ENCODE measurements at regions not wholly inside any gene's neighbourhood (a gene's known extent, or its start where the extent isn't known, plus 50 kb on each side); places are given as distances from the start of the nearest gene placed in this dataset.

DNA sequence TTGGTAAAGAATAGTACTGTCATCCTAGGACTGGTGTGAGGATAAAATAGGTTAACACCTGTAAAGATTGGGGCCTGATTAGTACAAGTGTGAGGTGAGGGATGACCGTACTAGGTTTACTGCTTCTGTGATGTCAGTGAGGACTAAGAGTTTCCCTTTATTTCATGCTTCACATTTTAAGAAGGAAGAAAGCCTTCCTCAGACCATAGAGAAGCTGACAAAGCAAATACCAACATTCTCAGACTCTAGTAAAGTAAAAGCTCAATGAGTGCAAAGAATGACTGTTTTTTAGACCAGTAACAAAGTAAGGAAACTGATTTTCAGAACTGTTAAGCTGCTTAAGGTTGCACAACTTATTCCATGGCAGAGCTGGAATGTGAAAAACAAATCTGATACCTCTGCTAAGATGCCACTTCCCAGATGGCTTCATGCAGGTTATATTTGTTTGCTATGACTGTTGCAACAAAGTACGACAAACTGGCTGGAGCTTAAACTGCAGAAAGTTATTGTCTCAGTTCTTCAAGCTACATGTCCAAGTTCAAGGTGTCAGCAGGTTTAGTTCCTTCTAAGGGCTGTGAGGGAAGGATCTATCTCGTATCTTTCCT lies 354.9 kb downstream of the RSL24D1 start:
- Histone ChIP-seq H3K36me3 (ENCODE audit: control insufficient read depth in 2 of 2, extremely low read depth in 1 of 2, insufficient read depth in 1 of 2, low read length in 1 of 2) (no peaks in the 10 kb centered on the region), H3K4me1 (ENCODE audit: control insufficient read depth in 1 of 2, extremely low read depth in 1 of 2, insufficient read depth in 2 of 2, low read length in 2 of 2) (no peaks in the 10 kb centered on the region), H3K27me3 (replicated peaks in 1 of 2; ENCODE audit: control insufficient read depth in 2 of 2, extremely low read depth in 1 of 2, insufficient read depth in 2 of 2, low read length in 1 of 2) (no peaks in the 10 kb centered on the region), H3K27ac (ENCODE audit: low read length) (no peak overlapping the region), H3K9me3 (no peaks in the 10 kb centered on the region), H3K4me3 (ENCODE audit: control insufficient read depth in 1 of 2, extremely low read depth in 1 of 2, low read length in 1 of 2) (no peak overlapping the region)
- DNase-seq (no peak), ATAC-seq (replicated peaks in 1 of 4) (no peak)
- CTCF ChIA-PET: no interaction called here
- peaks cover 0 to 2% of the 10 kb centered on the region in 2 donors for H3K27me3 Mint-ChIP-seq
- POLR2A ChIA-PET: no interaction called here
- WGBS (ENCODE audit: insufficient coverage): 90% methylated on average over 1 of the region's 3 CpGs
- no peaks in the 10 kb centered on the region for H3K9me3 Mint-ChIP-seq
- no peak overlapping the region for H3K27ac Mint-ChIP-seq
- H3K36me3 Mint-ChIP-seq: no peaks in the 10 kb centered on the region
- no peaks in the 10 kb centered on the region for H3K4me1 Mint-ChIP-seq
- no peak overlapping the region for H3K4me3 Mint-ChIP-seq

- H3K27me3 Mint-ChIP-seq: peaks cover 0 to 2% of the 10 kb centered on the region in 2 donors
- H3K4me3 Mint-ChIP-seq: no peak overlapping the region
- H3K9me3 Mint-ChIP-seq: no peaks in the 10 kb centered on the region
- DNase-seq: no peak
- H3K27me3 ChIP-seq (replicated peaks in 1 of 2; ENCODE audit: control insufficient read depth in 2 of 2, extremely low read depth in 1 of 2, insufficient read depth in 2 of 2, low read length in 1 of 2): no peaks in the 10 kb centered on the region
- H3K36me3 ChIP-seq (ENCODE audit: control insufficient read depth in 2 of 2, extremely low read depth in 1 of 2, insufficient read depth in 1 of 2, low read length in 1 of 2): no peaks in the 10 kb centered on the region
- CTCF ChIA-PET: no interaction called here
- no peak overlapping the region for H3K27ac Mint-ChIP-seq
- no peaks in the 10 kb centered on the region for H3K9me3 ChIP-seq
- H3K4me1 Mint-ChIP-seq: no peaks in the 10 kb centered on the region
- WGBS (ENCODE audit: insufficient coverage): 75% methylated on average over 3 of the region's 7 CpGs
- no peaks in the 10 kb centered on the region for H3K4me1 ChIP-seq (ENCODE audit: control insufficient read depth in 1 of 2, extremely low read depth in 1 of 2, insufficient read depth in 2 of 2, low read length in 2 of 2)
- H3K36me3 Mint-ChIP-seq: no peaks in the 10 kb centered on the region
- POLR2A ChIA-PET: no interaction called here
- H3K4me3 ChIP-seq (ENCODE audit: control insufficient read depth in 1 of 2, extremely low read depth in 1 of 2, low read length in 1 of 2): no peak overlapping the region
- no peak for ATAC-seq (replicated peaks in 1 of 4)
- H3K27ac ChIP-seq (ENCODE audit: low read length): no peak overlapping the region
Observed at GRCh38 chr15:54840621-54841398, 355.9 kb downstream of the RSL24D1 start.

DNA sequence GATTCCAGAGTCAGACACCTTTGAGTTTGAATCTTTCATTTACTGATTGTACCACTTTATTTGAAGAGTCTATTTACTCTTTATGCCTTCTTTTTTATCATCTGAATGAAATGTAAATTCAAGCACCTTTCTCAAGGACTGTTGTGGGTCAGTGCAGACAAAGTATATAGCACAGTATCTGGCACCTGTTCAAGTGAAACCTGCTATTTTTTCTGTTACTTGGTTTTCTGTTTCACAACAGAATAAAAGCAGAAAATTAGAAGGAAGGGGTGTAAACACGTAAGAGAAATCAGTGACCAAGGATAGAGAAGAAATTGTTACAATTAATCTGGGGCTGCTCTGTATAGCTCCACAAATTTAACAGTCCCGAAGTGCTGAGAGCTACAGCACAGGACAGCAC lies 357.4 kb downstream of the RSL24D1 start:
- Histone ChIP-seq H3K4me1 (ENCODE audit: control insufficient read depth in 1 of 2, extremely low read depth in 1 of 2, insufficient read depth in 2 of 2, low read length in 2 of 2) (no peaks in the 10 kb centered on the region), H3K9me3 (no peaks in the 10 kb centered on the region), H3K36me3 (ENCODE audit: control insufficient read depth in 2 of 2, extremely low read depth in 1 of 2, insufficient read depth in 1 of 2, low read length in 1 of 2) (no peaks in the 10 kb centered on the region), H3K27ac (ENCODE audit: low read length) (no peak overlapping the region), H3K27me3 (replicated peaks in 1 of 2; ENCODE audit: control insufficient read depth in 2 of 2, extremely low read depth in 1 of 2, insufficient read depth in 2 of 2, low read length in 1 of 2) (no peaks in the 10 kb centered on the region), H3K4me3 (ENCODE audit: control insufficient read depth in 1 of 2, extremely low read depth in 1 of 2, low read length in 1 of 2) (no peak overlapping the region)
- H3K4me1 Mint-ChIP-seq: no peaks in the 10 kb centered on the region
- peaks cover 0 to 3% (median 0%) of the 10 kb centered on the region in 3 donors for H3K9me3 Mint-ChIP-seq
- peaks cover 2 to 6% of the 10 kb centered on the region in 2 donors for H3K27me3 Mint-ChIP-seq
- no peak for DNase-seq
- WGBS (ENCODE audit: insufficient coverage): no CpG with 5 or more reads among the region's 2 CpGs
- CTCF ChIA-PET: no interaction called here
- no peak overlapping the region for H3K4me3 Mint-ChIP-seq
- POLR2A ChIA-PET: no interaction called here
- no peaks in the 10 kb centered on the region for H3K36me3 Mint-ChIP-seq
- H3K27ac Mint-ChIP-seq: no peak overlapping the region
- no peak for ATAC-seq (replicated peaks in 1 of 4)

DNA sequence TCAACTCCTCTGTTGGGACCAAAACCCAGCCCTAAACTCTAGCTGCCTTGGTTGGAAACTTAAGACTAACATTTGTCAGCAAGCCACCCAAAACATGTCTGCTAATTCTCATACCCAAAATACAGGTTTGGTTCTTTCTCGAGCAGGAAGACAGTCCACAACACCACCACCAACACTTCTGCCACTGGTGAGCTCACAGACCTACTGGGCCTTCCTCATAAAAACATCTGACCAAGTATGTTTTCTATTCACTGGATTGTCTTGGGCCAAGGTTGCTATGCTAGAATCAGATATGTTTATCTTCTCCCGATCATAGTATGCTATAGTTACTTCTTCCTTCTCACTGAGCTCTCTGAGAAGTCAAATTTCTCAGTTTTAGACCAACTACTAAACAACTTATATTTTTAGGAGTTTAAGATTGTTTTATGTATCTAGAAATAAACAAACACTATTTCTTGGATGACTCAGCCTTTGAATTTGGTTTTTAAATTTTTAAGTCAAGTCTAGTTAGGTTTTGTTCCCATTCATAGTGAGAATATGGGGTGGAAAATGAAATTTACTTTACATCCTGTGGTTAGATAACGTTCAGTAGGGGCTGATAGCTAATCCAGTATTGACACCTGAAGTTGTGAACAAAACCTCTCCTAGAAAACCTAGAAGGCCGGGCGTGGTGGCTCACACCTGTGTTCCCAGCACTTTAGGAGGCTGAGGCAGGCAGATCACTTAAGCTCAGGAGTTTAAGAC lies 360.5 kb downstream of the RSL24D1 start:
- Histone ChIP-seq H3K4me3 (ENCODE audit: control insufficient read depth in 1 of 2, extremely low read depth in 1 of 2, low read length in 1 of 2) (no peak overlapping the region), H3K4me1 (ENCODE audit: control insufficient read depth in 1 of 2, extremely low read depth in 1 of 2, insufficient read depth in 2 of 2, low read length in 2 of 2) (no peaks in the 10 kb centered on the region), H3K27me3 (replicated peaks in 1 of 2; ENCODE audit: control insufficient read depth in 2 of 2, extremely low read depth in 1 of 2, insufficient read depth in 2 of 2, low read length in 1 of 2) (no peaks in the 10 kb centered on the region), H3K27ac (ENCODE audit: low read length) (no peak overlapping the region), H3K36me3 (ENCODE audit: control insufficient read depth in 2 of 2, extremely low read depth in 1 of 2, insufficient read depth in 1 of 2, low read length in 1 of 2) (no peaks in the 10 kb centered on the region), H3K9me3 (no peaks in the 10 kb centered on the region)
- Mint-ChIP-seq H3K36me3 (no peaks in the 10 kb centered on the region), H3K4me3 (no peak overlapping the region), H3K4me1 (no peaks in the 10 kb centered on the region), H3K27me3 (peaks cover 2 to 6% of the 10 kb centered on the region in 2 donors), H3K27ac (no peak overlapping the region), H3K9me3 (peaks cover 0 to 3% (median 0%) of the 10 kb centered on the region in 3 donors)
- CTCF ChIA-PET: no interaction called here
- POLR2A ChIA-PET: no interaction called here
- DNase-seq: no peak
- ATAC-seq (replicated peaks in 1 of 4): no peak
- no CpG with 5 or more reads among the region's 5 CpGs for WGBS (ENCODE audit: insufficient coverage)

DNA sequence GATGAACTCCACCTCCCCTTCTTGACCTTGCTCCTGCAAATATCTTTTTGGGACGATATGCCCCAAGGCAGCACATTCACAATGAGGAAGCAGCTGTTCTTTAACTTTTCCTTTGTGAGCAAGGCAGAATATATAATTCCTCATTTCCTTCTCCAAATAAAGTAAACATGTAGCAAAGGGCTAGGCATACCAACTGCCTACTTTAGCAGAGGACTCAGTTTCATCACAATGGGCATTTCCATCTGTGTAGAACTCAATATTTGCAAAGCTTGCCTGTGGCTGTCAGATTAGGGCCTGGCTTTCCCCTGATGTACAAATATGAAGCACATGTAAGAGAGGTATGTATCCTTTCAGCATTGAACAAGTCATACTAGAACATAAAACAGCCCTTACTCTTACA lies 366.9 kb downstream of the RSL24D1 start:
- no peaks in the 10 kb centered on the region for H3K36me3 Mint-ChIP-seq
- Histone ChIP-seq H3K9me3 (no peaks in the 10 kb centered on the region), H3K27me3 (replicated peaks in 1 of 2; ENCODE audit: control insufficient read depth in 2 of 2, extremely low read depth in 1 of 2, insufficient read depth in 2 of 2, low read length in 1 of 2) (no peaks in the 10 kb centered on the region), H3K4me1 (ENCODE audit: control insufficient read depth in 1 of 2, extremely low read depth in 1 of 2, insufficient read depth in 2 of 2, low read length in 2 of 2) (no peaks in the 10 kb centered on the region), H3K4me3 (ENCODE audit: control insufficient read depth in 1 of 2, extremely low read depth in 1 of 2, low read length in 1 of 2) (no peak overlapping the region), H3K27ac (ENCODE audit: low read length) (no peak overlapping the region), H3K36me3 (ENCODE audit: control insufficient read depth in 2 of 2, extremely low read depth in 1 of 2, insufficient read depth in 1 of 2, low read length in 1 of 2) (no peaks in the 10 kb centered on the region)
- CTCF ChIA-PET: no interaction called here
- no peaks in the 10 kb centered on the region for H3K4me1 Mint-ChIP-seq
- DNase-seq: no peak
- POLR2A ChIA-PET: no interaction called here
- no CpG with 5 or more reads among the region's 1 CpG for WGBS (ENCODE audit: insufficient coverage)
- peaks cover 1 to 7% of the 10 kb centered on the region in 2 donors for H3K27me3 Mint-ChIP-seq
- H3K4me3 Mint-ChIP-seq: no peak overlapping the region
- H3K27ac Mint-ChIP-seq: no peak overlapping the region
- ATAC-seq (replicated peaks in 1 of 4): no peak
- H3K9me3 Mint-ChIP-seq: peaks cover 0 to 7% (median 7%) of the 10 kb centered on the region in 3 donors

- H3K36me3 Mint-ChIP-seq: no peaks in the 10 kb centered on the region
- peaks cover 2 to 6% (median 4%) of the 10 kb centered on the region in 3 donors for H3K9me3 Mint-ChIP-seq
- peaks cover 0 to 4% of the 10 kb centered on the region in 2 donors for H3K27me3 Mint-ChIP-seq
- no peak overlapping the region for H3K4me3 Mint-ChIP-seq
- no peaks in the 10 kb centered on the region for H3K27me3 ChIP-seq (replicated peaks in 1 of 2; ENCODE audit: control insufficient read depth in 2 of 2, extremely low read depth in 1 of 2, insufficient read depth in 2 of 2, low read length in 1 of 2)
- no peak overlapping the region for H3K4me3 ChIP-seq (ENCODE audit: control insufficient read depth in 1 of 2, extremely low read depth in 1 of 2, low read length in 1 of 2)
- 87% methylated on average over 3 of the region's 5 CpGs for WGBS (ENCODE audit: insufficient coverage)
- no peaks in the 10 kb centered on the region for H3K9me3 ChIP-seq
- ChIA-PET POLR2A (no interaction called here), CTCF (no interaction called here)
- no peaks in the 10 kb centered on the region for H3K36me3 ChIP-seq (ENCODE audit: control insufficient read depth in 2 of 2, extremely low read depth in 1 of 2, insufficient read depth in 1 of 2, low read length in 1 of 2)
- ATAC-seq (replicated peaks in 1 of 4) (no peak), DNase-seq (no peak)
- no peaks in the 10 kb centered on the region for H3K4me1 Mint-ChIP-seq
- H3K27ac ChIP-seq (ENCODE audit: low read length): no peak overlapping the region
- no peaks in the 10 kb centered on the region for H3K4me1 ChIP-seq (ENCODE audit: control insufficient read depth in 1 of 2, extremely low read depth in 1 of 2, insufficient read depth in 2 of 2, low read length in 2 of 2)
- H3K27ac Mint-ChIP-seq: no peak overlapping the region
Observed at GRCh38 chr15:54820811-54821210, 375.9 kb downstream of the RSL24D1 start.

All from T-cell (primary cell).